GM23338 (cell line): ENCODE measurements at regions not wholly inside any gene's neighbourhood (a gene's known extent, or its start where the extent isn't known, plus 50 kb on each side); places are given as distances from the start of the nearest gene placed in this dataset.

Experiments used
- CREB1 ChIP-seq: fragments of 250-450 bp; sonication (Bioruptor Pico); IDR thresholded peaks from 2 replicates; pipeline ENCODE4 v1.5.0; 2020; ENCODE audit warnings: low read depth, mild to moderate bottlenecking, moderate library complexity
- EZH2phosphoT487 ChIP-seq: fragments of 200-600 bp; sonication (generic); IDR thresholded peaks from one replicate; pipeline ENCODE4 v1.8.1; 2018; ENCODE audit warnings: antibody characterized with exemption; ENCODE audit not compliant: unreplicated experiment
- REST ChIP-seq: IDR thresholded peaks from one replicate; pipeline ENCODE4 v1.6.1; 2018; ENCODE audit warnings: antibody characterized with exemption; ENCODE audit not compliant: unreplicated experiment
- ZNF114 ChIP-seq: fragments of 250-450 bp; sonication (Bioruptor Pico); IDR thresholded peaks from 2 replicates; pipeline ENCODE4 v1.5.0; 2020; ENCODE audit warnings: mild to moderate bottlenecking, moderate library complexity
- ZNF331 ChIP-seq: fragments of 250-450 bp; sonication (Bioruptor Pico); IDR thresholded peaks from 2 replicates; pipeline ENCODE4 v1.5.0; 2020; ENCODE audit warnings: low read depth, mild to moderate bottlenecking, moderate library complexity
- ZNF462 ChIP-seq: fragments of 250-450 bp; sonication (Bioruptor Pico); IDR thresholded peaks from 2 replicates; pipeline ENCODE4 v1.5.0; 2020; ENCODE audit warnings: mild to moderate bottlenecking, moderate library complexity

DNA sequence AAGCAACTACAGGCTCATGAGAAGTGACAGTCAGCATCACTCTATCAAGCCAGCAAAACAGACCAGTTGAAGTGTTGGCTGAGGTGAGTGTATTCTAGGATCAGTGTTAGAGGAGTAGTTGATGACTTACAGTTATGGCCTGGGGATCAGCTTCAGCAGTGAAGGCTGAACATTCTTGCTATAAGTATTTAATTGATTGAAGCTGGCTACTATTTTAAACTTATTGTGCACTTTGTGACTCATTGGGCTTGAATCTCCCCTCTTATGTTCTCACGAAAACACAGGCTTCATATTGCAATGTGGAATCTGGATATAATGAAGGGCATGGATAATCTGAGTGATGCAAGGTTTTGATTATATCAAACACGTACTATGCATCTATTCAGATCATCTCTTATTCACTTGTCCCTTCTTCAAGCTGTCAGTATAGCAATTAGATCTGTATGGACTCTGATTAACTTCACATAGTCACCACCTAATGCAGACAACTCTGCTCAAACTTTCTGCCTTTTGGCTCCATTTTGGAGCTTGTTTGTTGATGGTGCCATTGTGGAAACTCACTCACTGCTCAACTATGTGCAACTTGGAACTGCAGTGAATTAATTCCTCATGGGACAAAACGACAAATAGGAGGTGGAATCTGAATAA lies 309.2 kb downstream of the SLC16A7 start (continued):
- no peak for TF ChIP-seq ZNF462 (CRISPR knock-in tag)
- TF ChIP-seq EZH2phosphoT487 = no peak
- TF ChIP-seq REST = no peak
- no peak for TF ChIP-seq CREB1 (CRISPR knock-in tag)
- no peak for TF ChIP-seq ZNF114 (CRISPR knock-in tag)
- no peak for TF ChIP-seq ZNF331 (CRISPR knock-in tag)
